H1 (cell line): ENCODE measurements at regions not wholly inside any gene's neighbourhood (a gene's known extent, or its start where the extent isn't known, plus 50 kb on each side); places are given as distances from the start of the nearest gene placed in this dataset.

Source experiments
- CTCF ChIA-PET: fragments of 300-600 bp; sonication (Branson Sonifier 250); formaldehyde crosslinking; loops from one replicate; lab custom pipeline; 2021; ENCODE audit not compliant: partially characterized antibody; lab: Charles Lee
- POLR2A ChIA-PET: fragments of 300-600 bp; sonication (Branson Sonifier 250); formaldehyde crosslinking; loops from one replicate; lab custom pipeline; 2021; ENCODE audit warnings: inconsistent platforms; ENCODE audit not compliant: partially characterized antibody; lab: Charles Lee
- DNase-seq, 2 experiments: peaks; one replicate each; pipeline versions ENCODE4 v3.0.0 to v3.0.0-alpha.2; 2010 to 2022; ENCODE audit warnings: low spot score in 2 of 2, low read depth in 1 of 2, mixed read lengths in 1 of 2
- FAIRE-seq: peaks from 2 replicates; lab custom pipeline; 2011; peaks lifted over from hg19 to GRCh38; lab: Jason Lieb, UNC
- H2AFZ ChIP-seq: 2 replicates; pipeline ENCODE4 v1.8.1; 2012; ENCODE audit warnings: low read length, inconsistent platforms
- H2AK5ac ChIP-seq: 2 replicates; pipeline ENCODE4 v1.6.1; 2013; ENCODE audit warnings: low read depth, low read length
- H2BK120ac ChIP-seq: replicated peaks from 2 replicates; pipeline ENCODE3; 2013; ENCODE audit warnings: low read depth, low read length, inconsistent platforms
- H2BK12ac ChIP-seq: 2 replicates; pipeline ENCODE4 v1.6.1; 2013; ENCODE audit warnings: low read depth, low read length
- H2BK15ac ChIP-seq: 2 replicates; pipeline ENCODE4 v1.6.1; 2013; ENCODE audit warnings: low read length
- H2BK20ac ChIP-seq: 2 replicates; pipeline ENCODE4 v1.6.1; 2013; ENCODE audit warnings: low read length
- H2BK5ac ChIP-seq: 2 replicates; pipeline ENCODE4 v1.6.1; 2013; ENCODE audit warnings: low read depth, low read length
- H3K14ac ChIP-seq: 2 replicates; pipeline ENCODE4 v1.6.1; 2013; ENCODE audit warnings: inconsistent platforms; ENCODE audit not compliant: insufficient read length
- H3K18ac ChIP-seq: 2 replicates; pipeline ENCODE4 v1.6.1; 2013; ENCODE audit warnings: low read length; ENCODE audit errors: extremely low read depth
- H3K23ac ChIP-seq: 2 replicates; pipeline ENCODE4 v1.6.1; 2013; ENCODE audit warnings: inconsistent platforms; ENCODE audit not compliant: insufficient read length
- H3K23me2 ChIP-seq: 2 replicates; pipeline ENCODE4 v1.6.1; 2013; ENCODE audit warnings: low read depth, low read length
- H3K27ac ChIP-seq: 2 replicates; pipeline ENCODE4 v1.6.1; 2011; ENCODE audit warnings: low read depth, low read length, inconsistent platforms
- H3K27me3 ChIP-seq, 4 experiments: replicated peaks in 1 of 4; 1 replicate in 1 of 4; 2 replicates in 3 of 4; pipeline versions ENCODE4 v1.6.1 to v1.8.1; 2011 to 2013; ENCODE audit warnings: low read length in 3 of 4, mild to moderate bottlenecking in 3 of 4, inconsistent platforms in 2 of 4, mixed read lengths in 2 of 4, moderate library complexity in 1 of 4; ENCODE audit not compliant: control insufficient read depth in 3 of 4, insufficient read depth in 3 of 4; ENCODE audit errors: extremely low read depth in 1 of 4
- H3K36me3 ChIP-seq, 4 experiments: 2 replicates each; pipeline versions ENCODE4 v1.6.1 to v1.8.1; 2011 to 2013; ENCODE audit warnings: mild to moderate bottlenecking in 4 of 4, low read length in 3 of 4, moderate library complexity in 2 of 4, control low read depth in 1 of 4, inconsistent platforms in 1 of 4; ENCODE audit not compliant: insufficient read depth in 4 of 4, control insufficient read depth in 2 of 4
- H3K4ac ChIP-seq: replicated peaks from 2 replicates; pipeline ENCODE3; 2013; ENCODE audit warnings: low read length, low read depth, mixed read lengths, inconsistent platforms; ENCODE audit not compliant: insufficient read length
- H3K4me1 ChIP-seq, 4 experiments: replicated peaks in 1 of 4; 1 replicate in 1 of 4; 2 replicates in 3 of 4; pipeline versions ENCODE4 v1.6.1 to v1.8.1; 2011 to 2013; ENCODE audit warnings: low read length in 3 of 4, inconsistent platforms in 2 of 4, mixed read lengths in 1 of 4; ENCODE audit not compliant: insufficient read depth in 4 of 4, control insufficient read depth in 3 of 4
- H3K4me2 ChIP-seq, 2 experiments: 2 replicates each; pipeline versions ENCODE4 v1.6.1 to v1.8.1; 2011 to 2013; ENCODE audit warnings: low read depth in 2 of 2, low read length in 2 of 2, control low read depth in 1 of 2, inconsistent platforms in 1 of 2, mild to moderate bottlenecking in 1 of 2; ENCODE audit not compliant: insufficient read depth in 1 of 2
- H3K4me3 ChIP-seq, 4 experiments: fragments of 200-600, 300-600 bp in 1 of 4; sonication (generic), shearing (Covaris generic), sonication (Bioruptor Twin) in 1 of 4; 2 replicates each; pipeline versions ENCODE4 v1.5.1 to v1.8.1; 2011 to 2016; ENCODE audit warnings: low read length in 4 of 4, low read depth in 3 of 4, control low read depth in 2 of 4, inconsistent platforms in 2 of 4, mild to moderate bottlenecking in 2 of 4, mixed read lengths in 1 of 4, moderate library complexity in 1 of 4; ENCODE audit not compliant: insufficient read depth in 2 of 4; ENCODE audit errors: extremely low read depth in 1 of 4
- H3K56ac ChIP-seq: replicated peaks from 2 replicates; pipeline ENCODE3; 2013; ENCODE audit warnings: low read depth, mild to moderate bottlenecking, mixed read lengths, low read length, inconsistent platforms; ENCODE audit not compliant: insufficient read length
- H3K79me1 ChIP-seq: 2 replicates; pipeline ENCODE4 v1.6.1; 2013; ENCODE audit warnings: low read depth, low read length, control low read depth
- H3K79me2 ChIP-seq, 2 experiments: 2 replicates each; pipeline versions ENCODE4 v1.6.1 to v1.8.1; 2012 to 2013; ENCODE audit warnings: low read length in 2 of 2, mild to moderate bottlenecking in 2 of 2, inconsistent platforms in 1 of 2; ENCODE audit not compliant: insufficient read depth in 2 of 2, control insufficient read depth in 1 of 2
- H3K9ac ChIP-seq, 4 experiments: replicated peaks in 1 of 4; 1 replicate in 1 of 4; 2 replicates in 3 of 4; pipeline versions ENCODE4 v1.6.1 to v1.8.1; 2011 to 2013; ENCODE audit warnings: low read depth in 3 of 4, low read length in 3 of 4, control low read depth in 2 of 4, mild to moderate bottlenecking in 2 of 4, moderate library complexity in 2 of 4, inconsistent platforms in 1 of 4; ENCODE audit errors: extremely low read depth in 1 of 4
- H3K9me3 ChIP-seq, 2 experiments: 2 replicates each; pipeline versions ENCODE4 v1.6.1 to v1.8.1; 2012 to 2013; ENCODE audit warnings: mild to moderate bottlenecking in 2 of 2, moderate library complexity in 2 of 2, control low read depth in 1 of 2, inconsistent platforms in 1 of 2, low read depth in 1 of 2, low read length in 1 of 2, mixed read lengths in 1 of 2; ENCODE audit not compliant: insufficient read depth in 2 of 2
- H4K20me1 ChIP-seq, 2 experiments: replicated peaks in 1 of 2; 2 replicates each; pipeline versions ENCODE3 to v1.8.1; 2011 to 2013; ENCODE audit warnings: inconsistent platforms in 2 of 2, low read length in 2 of 2, mild to moderate bottlenecking in 1 of 2; ENCODE audit not compliant: insufficient read depth in 2 of 2, control insufficient read depth in 1 of 2
- H4K5ac ChIP-seq: 2 replicates; pipeline ENCODE4 v1.6.1; 2013; ENCODE audit warnings: low read length, low read depth, mixed read lengths, inconsistent platforms; ENCODE audit not compliant: insufficient read length
- H4K8ac ChIP-seq: 2 replicates; pipeline ENCODE4 v1.8.0; 2013; ENCODE audit warnings: mild to moderate bottlenecking, moderate library complexity, low read length, inconsistent platforms; ENCODE audit not compliant: insufficient read depth; ENCODE audit errors: extremely low read depth
- H4K91ac ChIP-seq: replicated peaks from 2 replicates; pipeline ENCODE3; 2013; ENCODE audit warnings: low read length, mixed read lengths, inconsistent platforms; ENCODE audit not compliant: insufficient read length
- BRCA1 ChIP-seq: IDR thresholded peaks from 2 replicates; pipeline ENCODE4 v1.6.1; 2012; ENCODE audit warnings: low read depth, low read length, improper control_type of control experiment
- CBX5 ChIP-seq: fragments of 300-800, 300-1000 bp; sonication (generic); IDR thresholded peaks from 2 replicates; pipeline ENCODE4 v1.7.1; 2016; ENCODE audit warnings: antibody characterized with exemption, low read length, low read depth
- CTBP2 ChIP-seq: IDR thresholded peaks from 2 replicates; pipeline ENCODE4 v1.7.0; 2011; ENCODE audit warnings: borderline replicate concordance, mild to moderate bottlenecking, moderate library complexity, mixed read lengths, low read length; ENCODE audit not compliant: insufficient read depth, insufficient read length
- KDM4A ChIP-seq: IDR thresholded peaks from one replicate; pipeline ENCODE4 v1.7.1; 2012; ENCODE audit warnings: low read depth, mild to moderate bottlenecking, moderate library complexity, low read length, inconsistent platforms; ENCODE audit not compliant: severe bottlenecking
- NANOG ChIP-seq: IDR thresholded peaks from 2 replicates; pipeline ENCODE4 v1.6.1; 2011; ENCODE audit warnings: low read length, low read depth, mild to moderate bottlenecking, inconsistent platforms; ENCODE audit not compliant: insufficient read depth, poor library complexity, severe bottlenecking
- RAD21 ChIP-seq, 2 experiments: IDR thresholded peaks in 1 of 2; conservative IDR thresholded peaks in 1 of 2; 2 replicates each; pipeline ENCODE4 v1.6.1; 2011; ENCODE audit warnings: low read depth in 2 of 2, low read length in 2 of 2, improper control_type of control experiment in 1 of 2, inconsistent platforms in 1 of 2, mild to moderate bottlenecking in 1 of 2, moderate library complexity in 1 of 2
- RXRA ChIP-seq: IDR thresholded peaks from 2 replicates; pipeline ENCODE4 v1.6.1; 2011; ENCODE audit warnings: low read depth, mild to moderate bottlenecking, low read length, moderate library complexity; ENCODE audit not compliant: insufficient read depth
- TAF1 ChIP-seq: IDR thresholded peaks from 2 replicates; pipeline ENCODE4 v1.6.1; 2011; ENCODE audit warnings: mild to moderate bottlenecking, low read depth, low read length
- TCF12 ChIP-seq: IDR thresholded peaks from 2 replicates; pipeline ENCODE4 v1.6.1; 2011; ENCODE audit warnings: low read depth, mild to moderate bottlenecking, low read length
- WGBS, 2 experiments: shearing (Covaris generic) in 1 of 2; methylation state at CpG; one replicate each; pipeline versions ENCODE4 v1.1.6 to v1.1.7; 2013 to 2015; ENCODE audit warnings: low lambda C conversion rate in 2 of 2, mixed read lengths in 2 of 2, inconsistent platforms in 1 of 2, low coverage in 1 of 2, missing lambda C conversion rate in 1 of 2; ENCODE audit not compliant: insufficient replicate concordance in 2 of 2, insufficient coverage in 1 of 2, insufficient read length in 1 of 2; ENCODE audit errors: extremely low coverage in 1 of 2, missing lambda C conversion rate in 1 of 2; 5-methylcytosine and 5-hydroxymethylcytosine counted together

- H2AFZ ChIP-seq: no peak overlapping the region
- WGBS, 2 experiments: 90% methylated on average over 12 of the region's 12 CpGs; no CpG with 5 or more reads in 1 of the 2 experiments
- H3K4ac ChIP-seq: no peak overlapping the region
Observed at GRCh38 chr10:27359792-27360355, 119.3 kb upstream of the ACBD5 start.

More at GRCh38 chr10:27359792-27360355, 119.3 kb upstream of the ACBD5 start:
- Histone ChIP-seq H3K18ac (no peak overlapping the region), H3K9me3 (no peaks in the 10 kb centered on the region), H3K4me2 (no peak overlapping the region), H3K79me1 (no peaks in the 10 kb centered on the region), H3K23me2 (no peaks in the 10 kb centered on the region; the same call in 1 of the 2 replicates), H3K79me2 (no peaks in the 10 kb centered on the region), H3K4me1 (no peaks in the 10 kb centered on the region), H3K27ac (no peak overlapping the region; the same call in 1 of the 2 replicates), H2BK12ac (no peak overlapping the region), H4K91ac (no peak overlapping the region), H3K9ac (no peak overlapping the region), H2AK5ac (no peak overlapping the region), H2BK15ac (no peak overlapping the region), H4K5ac (no peak overlapping the region), H3K4me3 (no peak overlapping the region), H3K36me3 (no peaks in the 10 kb centered on the region), H2BK120ac (no peak overlapping the region), H3K23ac (no peak overlapping the region), H3K56ac (no peak overlapping the region), H3K14ac (no peak overlapping the region), H3K27me3 (no peaks in the 10 kb centered on the region), H2BK5ac (no peak overlapping the region), H4K8ac (no peak overlapping the region), H2BK20ac (no peak overlapping the region), H4K20me1 (no peaks in the 10 kb centered on the region)
- ChIA-PET POLR2A (no interaction called here), CTCF (interaction anchor here (0.6 to 2.4 kb wide), 18 partner anchors 8 to 1103 kb away, joined by 3 to 7 read pairs (median 4); no protein-coding TSS in a partner anchor)
- TF ChIP-seq BRCA1: no peak
- no peak for TF ChIP-seq RAD21 (IDR thresholded peaks at IDR 0.05 in 1 of 2, conservative IDR thresholded peaks at IDR 0.05 in 1 of 2; ENCODE audit: low read depth in 2 of 2, low read length in 2 of 2)
- no peak for TF ChIP-seq TAF1
- TF ChIP-seq CBX5: no peak
- TF ChIP-seq NANOG: no peak
- TF ChIP-seq CTBP2: no peak
- TF ChIP-seq KDM4A: no peak
- no peak for TF ChIP-seq RXRA
- no peak for TF ChIP-seq TCF12
- FAIRE-seq (no peak), DNase-seq (no peak)
